SH-SY5Y (cell line): ENCODE measurements at regions not wholly inside any gene's neighbourhood (a gene's known extent, or its start where the extent isn't known, plus 50 kb on each side); places are given as distances from the start of the nearest gene placed in this dataset.

Source experiments
- GATA2 ChIP-seq: IDR thresholded peaks from 2 replicates; pipeline ENCODE4 v1.6.1; 2011; ENCODE audit warnings: mild to moderate bottlenecking, low read depth, low read length
- GATA3 ChIP-seq: IDR thresholded peaks from 2 replicates; pipeline ENCODE4 v1.6.1; 2011; ENCODE audit warnings: low read depth, mild to moderate bottlenecking, low read length, moderate library complexity

DNA sequence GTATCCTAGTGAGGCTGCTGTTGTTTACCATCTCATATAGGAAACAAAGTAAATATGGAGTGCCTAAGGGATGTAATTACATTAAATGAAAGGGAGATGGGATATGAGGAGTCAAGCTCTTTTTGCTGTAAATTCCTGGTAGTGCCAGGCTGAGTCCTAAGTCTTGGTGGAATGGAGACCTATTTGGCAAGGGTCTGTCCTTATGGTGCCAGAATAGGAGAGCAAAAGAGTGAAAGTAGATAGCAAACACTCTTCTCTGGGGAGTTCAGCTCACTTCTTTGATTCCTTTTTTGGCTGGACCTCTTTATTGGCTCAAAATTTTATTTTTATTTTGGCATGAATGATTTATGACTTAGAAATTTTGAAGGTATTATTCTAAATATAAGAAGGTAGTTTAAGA lies 380.8 kb downstream of the TMEM232 start:
- TF ChIP-seq GATA3 (no peak), GATA2 (no peak)

DNA sequence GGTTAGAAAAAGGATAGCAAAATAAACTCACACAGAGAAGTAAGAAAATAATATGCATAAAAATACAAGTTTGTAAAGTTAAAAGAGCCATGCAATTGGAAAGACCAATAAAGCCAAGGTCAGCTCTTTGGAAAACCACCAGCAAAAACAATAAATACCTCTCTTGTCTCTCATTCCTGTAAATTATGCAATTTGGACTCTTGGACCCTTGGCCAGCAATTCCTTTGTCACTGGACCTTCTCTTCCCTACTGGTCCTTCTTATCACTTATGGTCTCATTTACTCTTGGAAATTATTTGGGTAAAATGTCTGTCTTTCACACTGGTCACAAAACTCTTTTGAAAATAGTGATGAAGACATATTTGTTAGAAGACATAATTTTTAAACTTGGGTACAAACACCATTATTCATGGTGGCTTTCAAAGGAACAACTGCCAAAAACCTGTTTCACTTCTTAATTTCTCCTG lies 379.5 kb downstream of the TMEM232 start:
- TF ChIP-seq GATA2 (no peak), GATA3 (no peak)

DNA sequence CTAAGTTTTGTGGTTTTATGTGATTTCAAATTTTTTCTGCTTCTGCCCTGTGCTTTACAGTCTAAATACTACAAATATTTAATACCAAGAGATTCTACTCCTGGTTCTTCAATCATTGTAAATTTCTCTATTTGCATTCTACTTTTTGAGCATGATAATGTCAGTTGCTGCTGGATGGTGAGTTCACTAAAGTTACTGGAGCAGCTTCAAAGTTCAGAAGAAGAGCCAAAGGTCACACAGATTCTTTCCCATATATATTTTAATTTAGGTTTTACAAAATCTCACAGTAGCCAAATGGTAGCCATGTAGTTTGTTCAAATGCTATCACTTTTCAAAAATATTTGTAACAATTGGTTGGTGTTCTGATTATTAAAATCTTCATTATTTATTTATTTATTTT lies 378.7 kb downstream of the TMEM232 start:
- no peak for TF ChIP-seq GATA3
- TF ChIP-seq GATA2 = no peak

DNA sequence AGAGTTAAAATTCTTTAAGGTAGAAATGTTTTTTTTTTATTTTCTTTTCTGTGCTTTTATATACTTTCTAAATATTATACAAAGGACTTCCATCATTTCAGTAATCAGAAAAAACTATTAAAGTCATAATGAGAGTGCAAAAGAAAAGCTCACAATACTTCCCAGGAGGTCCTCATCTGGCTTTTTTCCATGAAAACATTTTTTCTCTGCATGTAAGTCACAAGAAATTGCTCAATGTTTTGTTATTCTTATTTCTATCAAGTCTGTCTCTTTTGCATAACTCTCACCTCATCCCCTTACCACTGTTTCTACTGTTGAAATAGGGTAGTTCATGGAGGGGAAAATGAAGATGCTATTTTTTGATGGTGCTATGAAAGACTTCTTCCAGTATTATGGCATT lies 375.0 kb downstream of the TMEM232 start:
- TF ChIP-seq GATA2 = no peak
- TF ChIP-seq GATA3 = no peak

DNA sequence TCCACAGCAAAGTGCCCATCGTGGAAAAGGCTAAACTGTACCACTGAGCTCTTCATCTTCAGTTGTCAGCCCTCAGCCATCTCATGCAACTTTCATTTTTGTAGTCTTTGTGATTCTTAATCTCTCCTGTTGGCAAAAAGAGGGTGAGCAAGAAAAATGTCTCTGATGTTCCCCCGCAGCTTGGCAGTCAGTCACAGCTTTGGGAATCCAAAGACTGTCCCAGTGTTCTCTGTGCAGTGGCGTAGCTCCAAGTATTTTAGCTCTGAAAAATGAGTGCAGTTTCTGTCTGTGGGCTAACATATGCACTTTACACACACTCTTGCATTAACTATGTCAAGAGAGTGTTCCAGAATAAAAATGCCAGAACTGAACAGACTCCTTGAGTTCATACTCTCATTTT lies 372.2 kb downstream of the TMEM232 start:
- TF ChIP-seq GATA2 = no peak
- no peak for TF ChIP-seq GATA3

DNA sequence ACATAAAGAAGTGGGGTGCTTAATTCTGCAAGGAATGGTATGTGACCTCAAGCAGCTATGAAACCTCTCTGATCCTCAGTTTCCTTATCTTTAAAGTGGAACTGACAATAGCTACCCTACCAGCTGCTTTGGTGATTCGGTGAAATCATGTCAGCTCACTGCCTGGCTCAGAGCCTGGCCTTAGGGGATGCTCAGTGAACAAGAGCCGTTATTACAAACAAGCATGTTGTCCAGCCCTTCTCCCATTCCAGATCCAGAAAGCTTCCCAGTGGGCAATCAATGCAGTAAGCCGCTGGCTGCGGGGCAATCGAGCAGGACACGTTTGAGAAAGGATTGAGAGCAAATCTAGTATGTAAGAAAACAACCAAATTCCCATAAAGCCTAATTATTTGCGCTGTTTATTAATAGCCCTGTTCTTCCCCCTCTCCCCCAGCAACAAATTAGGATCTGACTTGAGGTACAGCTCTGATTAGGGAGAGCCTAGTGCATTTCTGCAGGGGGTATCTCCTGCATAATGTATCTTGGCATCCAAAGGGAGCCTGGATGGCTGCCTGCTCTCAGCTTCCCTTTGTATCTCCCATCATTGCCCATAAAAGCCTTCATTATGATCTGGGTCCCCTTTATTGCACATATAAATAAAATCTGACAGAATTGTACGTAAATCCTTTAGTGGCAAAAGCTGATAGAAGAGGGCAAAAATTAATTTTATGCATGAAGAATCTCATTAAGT lies 371.4 kb downstream of the TMEM232 start:
- TF ChIP-seq GATA2 = no peak
- TF ChIP-seq GATA3 = no peak

DNA sequence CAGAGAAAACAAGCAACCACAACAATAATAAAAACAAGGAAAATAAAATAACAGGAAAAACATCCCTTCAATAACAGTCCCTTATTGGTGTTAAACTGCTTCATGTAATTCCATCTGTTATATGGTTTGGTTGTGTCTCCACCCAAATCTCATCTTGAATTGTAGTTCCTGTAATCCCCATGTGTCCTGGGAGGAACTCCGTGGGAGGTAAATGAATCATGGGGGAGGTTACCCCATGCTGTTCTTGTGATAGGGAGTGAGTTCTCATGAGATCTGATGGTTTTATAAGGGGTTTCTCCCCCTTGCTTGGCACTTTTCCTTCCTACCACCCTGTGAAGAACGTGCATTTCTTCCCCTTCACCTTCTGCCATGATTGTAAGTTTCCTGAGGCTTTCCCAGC lies 369.8 kb downstream of the TMEM232 start:
- TF ChIP-seq GATA3 (no peak), GATA2 (no peak)

DNA sequence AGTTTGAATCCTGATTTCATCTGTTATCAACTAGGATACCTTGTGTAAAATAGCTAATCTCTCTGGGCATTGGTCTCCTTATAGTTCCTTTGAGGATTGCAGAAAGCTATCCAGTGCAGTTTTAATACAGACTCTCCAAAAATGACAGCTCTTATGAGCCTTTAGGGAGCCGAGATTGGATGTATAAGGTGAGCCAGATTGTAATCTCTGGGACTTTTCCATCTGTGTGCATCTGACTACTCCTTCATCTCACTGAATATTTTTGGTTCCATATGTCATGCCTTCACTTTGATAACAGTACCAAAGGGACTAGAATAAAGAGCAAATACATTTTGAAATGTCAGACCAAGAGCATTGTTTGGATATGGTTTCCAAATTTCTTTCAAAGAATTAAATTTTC lies 367.2 kb downstream of the TMEM232 start:
- TF ChIP-seq GATA3 (no peak), GATA2 (no peak)

DNA sequence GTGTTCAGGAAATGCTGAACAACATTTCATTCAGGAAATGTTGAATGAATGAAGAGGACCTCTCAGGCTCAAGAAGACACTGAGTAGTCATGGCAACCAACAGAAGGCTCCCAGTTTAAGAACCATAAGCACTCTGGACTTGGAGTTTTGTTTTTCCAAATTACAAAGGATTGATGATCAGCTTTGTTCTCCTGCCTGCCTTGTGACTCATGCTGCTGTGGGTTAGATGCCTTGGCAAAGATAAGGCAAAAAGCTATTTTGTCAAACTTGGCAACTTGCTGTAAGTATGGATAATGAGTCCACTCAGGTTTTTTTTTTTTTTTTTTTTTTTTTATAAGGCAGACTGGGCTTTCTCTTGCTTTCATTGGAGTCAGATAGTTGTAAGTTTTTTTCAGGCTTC lies 365.0 kb downstream of the TMEM232 start:
- TF ChIP-seq GATA3 (no peak), GATA2 (no peak)

DNA sequence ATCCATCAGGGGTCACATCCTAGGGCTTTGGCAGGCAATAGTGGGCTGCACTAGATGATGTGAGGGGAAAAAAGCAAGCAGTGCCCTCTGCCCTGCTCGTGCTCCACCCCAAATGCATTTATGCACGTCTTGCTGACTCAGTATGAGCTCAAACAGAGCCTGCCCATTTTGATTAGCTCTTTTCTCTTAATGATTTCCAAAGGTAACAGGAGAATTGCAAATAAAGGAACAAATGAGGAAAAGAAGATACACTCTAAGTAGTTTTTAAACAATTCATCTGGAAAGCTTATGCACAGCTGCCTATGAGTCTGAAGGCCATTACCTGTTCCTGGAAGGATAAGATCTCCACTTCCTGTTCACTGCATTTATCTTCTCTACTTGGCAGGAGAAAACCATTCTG lies 364.2 kb downstream of the TMEM232 start:
- no peak for TF ChIP-seq GATA3
- no peak for TF ChIP-seq GATA2

DNA sequence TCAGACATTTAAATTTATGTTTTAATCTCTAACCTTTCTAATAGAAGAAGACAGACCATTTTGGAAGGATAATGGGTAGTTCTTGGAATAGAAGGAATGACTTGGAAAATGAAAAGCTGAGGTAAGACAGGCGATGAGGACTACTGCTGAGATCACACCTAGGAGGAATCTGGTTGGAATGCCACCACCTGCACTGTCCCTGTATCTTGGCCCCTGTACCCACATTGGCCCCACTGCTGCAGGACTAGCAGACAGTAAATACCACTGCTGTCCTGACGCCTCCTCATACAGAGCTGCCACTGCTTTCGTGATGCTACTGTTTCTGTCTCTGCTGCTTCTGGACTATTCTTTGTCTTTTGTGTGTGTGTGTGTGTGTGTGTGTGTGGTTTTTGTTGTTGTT lies 359.8 kb downstream of the TMEM232 start:
- TF ChIP-seq GATA2 = no peak
- TF ChIP-seq GATA3 = no peak
